Hematopoietic multipotent progenitor cell treated with erythropoietin and hydrocortisone succinate and interleukin-3 and kit ligand, for 8 days (in vitro differentiated cells): ENCODE measurements at regions not wholly inside any gene's neighbourhood (a gene's known extent, or its start where the extent isn't known, plus 50 kb on each side); places are given as distances from the start of the nearest gene placed in this dataset.
A peak's percentile ranks its signal among the peaks of the same experiment; 100 is the strongest.
"Not testable (repeated sequence)": the region's sequence is repeated elsewhere in the genome, so short reads cannot be mapped to it uniquely, and the experiment has no call there.

Experiments used
- DNase-seq: peaks from one replicate; pipeline ENCODE4 v3.0.0-alpha.2; 2015

DNA sequence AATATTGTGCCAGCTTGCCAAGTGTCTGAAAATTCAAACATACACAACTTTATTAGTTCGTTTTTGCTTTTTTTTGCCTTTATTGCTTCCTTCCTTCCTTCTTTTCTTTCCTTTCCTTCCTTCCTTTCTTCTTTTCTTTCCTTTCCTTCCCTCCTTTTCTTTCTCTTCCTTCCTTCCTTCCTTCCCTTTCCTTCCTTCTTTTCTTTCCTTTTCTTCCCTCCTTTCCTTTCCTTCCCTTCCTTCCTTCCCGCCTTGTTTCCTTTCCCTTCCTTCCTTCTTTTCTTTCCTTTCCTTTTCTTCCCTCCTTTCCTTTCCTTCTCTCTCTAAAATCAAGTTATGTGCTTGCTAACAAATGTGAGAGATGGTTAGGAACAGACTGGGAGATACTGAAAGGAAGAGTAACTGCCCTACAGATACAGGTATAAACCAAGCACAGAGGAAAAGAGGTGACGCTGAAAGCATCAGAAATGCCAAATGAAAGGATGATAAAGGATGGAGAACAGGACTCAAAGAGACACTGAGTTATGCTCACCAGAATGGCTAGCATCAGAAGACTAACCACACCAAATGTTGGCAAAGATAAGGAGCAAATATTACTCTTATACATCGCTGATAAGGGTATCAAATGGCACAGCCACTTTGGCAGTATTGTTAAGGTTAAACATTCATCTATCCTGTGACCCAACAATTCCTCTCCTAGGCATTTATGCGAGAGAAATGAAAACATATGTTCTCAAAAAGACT is 151.6 kb downstream of the MREG start:
- peak; percentile 94 for DNase-seq

DNA sequence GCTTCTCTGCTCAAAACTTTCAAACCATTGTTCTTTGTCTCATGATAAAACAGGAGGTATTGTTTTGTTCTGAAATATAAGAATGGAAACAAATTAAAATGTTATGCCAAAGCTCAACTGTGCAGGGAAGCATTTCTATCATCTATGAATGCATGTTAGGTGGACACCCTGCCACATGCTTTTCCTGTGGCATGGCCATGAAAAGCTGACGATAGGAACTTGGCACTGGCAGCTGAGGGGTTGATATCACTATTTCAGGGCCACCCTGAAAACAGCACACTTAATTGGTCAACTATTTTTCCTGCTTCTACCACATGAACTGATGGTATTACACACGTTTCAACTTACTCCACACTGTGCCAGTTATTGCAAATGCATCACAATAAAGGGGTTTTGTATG is 157.3 kb downstream of the MREG start:
- no peak for DNase-seq

DNA sequence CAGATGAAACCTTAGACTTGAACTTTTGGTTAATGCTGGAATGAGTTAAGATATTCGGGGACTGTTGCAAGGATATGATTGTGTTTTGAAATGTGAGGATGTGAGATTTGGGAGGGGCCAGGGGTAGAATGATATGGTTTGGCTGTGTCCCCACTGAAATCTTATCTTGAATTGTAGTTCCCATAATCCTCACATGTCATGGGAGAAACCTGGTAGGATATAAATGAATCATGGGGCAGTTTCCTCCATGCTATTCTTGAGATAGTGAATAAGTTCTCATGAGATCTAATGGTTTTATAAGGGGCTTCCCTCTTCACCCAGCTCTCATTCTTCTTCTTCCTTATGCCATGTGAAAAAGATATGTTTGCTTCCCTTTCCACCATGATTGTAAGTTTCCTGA is 158.0 kb downstream of the MREG start:
- not testable (repeated sequence) for DNase-seq

DNA sequence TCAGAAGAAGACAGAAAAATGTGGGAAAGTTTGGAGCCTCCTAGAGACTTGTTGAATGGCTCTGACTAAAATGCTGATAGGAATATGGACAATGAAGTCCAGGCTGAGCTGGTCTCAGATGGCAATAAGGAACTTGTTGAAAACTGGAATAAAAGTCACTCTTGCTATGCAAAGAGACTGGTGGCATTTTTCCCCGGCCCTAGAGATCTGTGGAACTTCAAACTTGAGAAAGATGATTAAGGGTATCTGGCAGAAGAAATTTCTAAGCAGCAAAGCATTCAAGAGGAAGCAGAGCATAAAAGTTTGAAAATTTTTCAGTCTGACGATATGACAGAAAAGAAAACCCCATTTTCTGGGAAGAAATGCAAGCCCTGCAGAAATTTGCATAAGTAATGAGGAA is 159.3 kb downstream of the MREG start:
- DNase-seq = no peak

DNA sequence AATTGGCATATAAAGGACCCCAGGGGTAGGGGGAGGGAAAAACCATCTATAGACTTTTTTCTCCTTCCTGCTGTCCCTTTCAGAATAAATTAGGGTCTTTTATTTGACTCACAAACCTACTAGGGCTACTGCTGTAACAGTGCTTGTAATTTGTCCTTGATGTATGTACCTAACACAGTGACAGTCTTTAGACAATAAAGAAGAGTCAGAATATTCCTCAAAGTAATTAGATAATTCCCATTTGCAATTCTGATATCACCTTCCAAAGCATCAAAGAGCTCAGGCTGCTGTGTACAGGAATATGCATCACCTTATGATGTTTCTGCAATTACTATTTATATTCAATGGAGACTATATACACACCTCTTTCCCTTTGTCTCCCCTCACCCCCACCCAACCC is 161.7 kb downstream of the MREG start:
- DNase-seq = no peak

DNA sequence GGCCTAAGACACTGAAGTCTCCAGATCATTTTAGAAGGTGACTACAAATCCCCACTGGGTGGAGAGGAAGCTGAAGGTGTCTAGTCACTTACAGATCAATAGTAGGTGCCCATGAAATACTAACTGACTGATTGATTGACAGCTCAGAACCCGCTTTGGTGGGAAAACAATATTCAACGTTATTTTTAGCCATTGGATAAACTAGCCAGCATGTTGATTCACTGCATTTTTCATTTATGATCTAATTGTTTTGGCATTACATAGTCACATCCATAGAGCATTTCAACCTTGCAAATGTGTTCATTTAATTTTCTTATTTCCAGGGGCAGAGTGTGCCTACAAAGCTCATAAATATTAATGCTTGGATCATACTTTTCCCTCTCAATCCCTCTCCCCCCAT is 162.3 kb downstream of the MREG start:
- DNase-seq = no peak

DNA sequence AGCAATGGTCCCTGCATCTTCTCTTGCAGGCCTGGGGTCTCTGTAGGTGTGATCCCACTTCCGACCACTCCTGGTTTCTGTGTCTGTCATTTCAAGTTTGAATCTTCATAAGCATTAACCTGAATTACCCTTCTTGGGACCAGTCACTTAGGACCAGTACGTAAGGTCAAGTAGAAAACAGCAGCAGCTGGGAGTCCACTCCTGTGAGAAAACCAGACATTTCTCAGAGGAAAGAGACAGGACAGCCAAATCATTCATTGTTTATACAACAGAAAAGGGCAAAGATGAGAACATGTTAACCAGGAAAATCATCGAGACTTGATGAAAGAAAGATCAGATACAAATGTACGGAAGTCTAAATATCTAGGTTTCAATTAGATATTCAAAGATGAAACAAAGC is 163.0 kb downstream of the MREG start:
- DNase-seq = no peak

DNA sequence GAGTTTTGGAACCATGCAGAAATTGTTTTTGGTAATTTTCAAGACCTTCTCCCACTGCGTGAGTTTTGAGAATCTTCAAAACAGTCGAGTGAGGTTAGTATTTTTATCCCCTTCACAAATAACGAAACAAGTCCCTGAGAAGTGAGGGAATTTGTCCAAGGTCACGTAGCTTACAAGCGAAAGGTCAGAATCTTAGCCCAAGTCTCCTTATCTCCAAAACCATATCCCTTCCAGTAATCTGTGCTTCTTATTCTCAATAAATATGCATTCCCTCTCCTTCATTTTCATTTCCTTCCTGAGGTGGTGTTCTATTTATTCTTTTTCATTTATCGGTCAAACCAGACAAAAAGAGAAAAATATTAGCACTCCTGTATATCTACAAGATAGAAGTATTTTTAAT is 163.6 kb downstream of the MREG start:
- no peak for DNase-seq

DNA sequence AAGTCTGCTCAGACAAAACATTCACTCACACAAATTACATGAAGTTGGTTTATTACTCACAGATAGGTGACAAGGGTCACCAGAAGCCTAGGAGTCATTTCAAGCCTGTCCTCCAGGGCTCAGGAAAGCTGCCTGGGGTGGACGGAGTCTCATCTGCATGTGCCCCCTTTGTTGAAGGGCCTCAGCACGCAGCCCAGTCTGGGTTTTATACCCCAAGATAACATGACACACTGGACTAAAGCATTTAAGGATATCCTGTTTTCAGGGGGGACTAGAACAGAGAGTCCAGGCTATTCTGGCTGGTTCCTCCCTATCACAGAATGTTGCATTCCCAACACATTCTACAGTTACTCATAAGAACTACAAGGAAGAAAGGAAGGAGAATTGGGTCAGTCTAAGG is 164.7 kb downstream of the MREG start:
- DNase-seq = no peak

DNA sequence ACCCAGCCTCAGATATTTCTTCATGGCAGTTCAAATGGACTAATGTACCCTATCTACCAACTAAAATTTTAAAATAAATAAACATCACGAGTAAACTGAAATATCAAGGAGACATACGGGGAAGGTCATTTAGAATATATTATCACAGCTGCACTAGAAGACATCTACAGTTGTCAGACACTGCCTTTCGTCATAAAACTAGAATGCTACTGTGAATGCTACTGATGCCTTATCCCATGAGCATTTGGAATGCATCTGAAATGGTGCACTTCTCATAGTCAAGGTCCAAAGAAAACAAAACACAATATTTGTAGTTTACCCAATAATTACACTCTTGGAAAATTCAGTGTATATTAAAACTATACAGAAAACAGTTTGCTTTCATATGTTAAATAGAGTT is 165.2 kb downstream of the MREG start:
- DNase-seq = no peak

DNA sequence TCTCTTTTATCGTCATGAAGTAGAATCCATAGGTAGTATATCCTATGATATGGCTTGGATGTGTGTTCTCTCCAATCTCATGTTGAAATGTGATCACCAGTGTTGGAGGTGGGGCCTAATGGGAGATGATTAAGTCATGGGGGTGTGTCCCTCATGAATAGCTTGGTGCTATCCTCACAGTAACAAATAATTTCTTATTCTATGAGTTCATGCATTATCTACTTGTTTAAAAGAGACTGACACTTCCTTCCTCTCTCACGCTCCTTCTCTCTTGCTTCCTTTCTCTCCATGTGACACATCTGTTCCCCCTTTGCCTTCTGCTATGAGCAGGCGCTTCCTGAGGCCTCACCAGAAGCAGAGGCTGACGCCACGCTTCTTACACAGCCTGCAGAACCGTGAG is 165.6 kb downstream of the MREG start:
- no peak for DNase-seq

DNA sequence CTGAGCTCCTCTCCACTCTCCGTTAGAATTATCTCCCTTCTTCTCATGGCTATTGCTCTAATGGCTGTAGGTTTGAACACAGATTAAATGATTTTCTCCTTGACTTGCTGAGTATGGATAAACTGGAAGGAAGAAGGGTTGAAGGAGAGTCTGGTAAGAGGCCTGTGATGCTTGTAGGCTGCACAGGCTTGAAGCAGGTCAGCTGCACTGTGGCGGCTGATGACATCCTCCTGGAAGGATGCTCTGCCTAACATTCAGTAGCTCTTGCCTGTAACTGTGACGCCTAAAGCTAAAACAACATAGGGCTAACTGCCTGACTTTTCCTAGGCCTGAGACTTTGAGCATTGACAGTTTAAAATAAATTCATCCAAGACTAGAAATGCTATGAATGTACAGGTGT is 166.3 kb downstream of the MREG start:
- DNase-seq = no peak

DNA sequence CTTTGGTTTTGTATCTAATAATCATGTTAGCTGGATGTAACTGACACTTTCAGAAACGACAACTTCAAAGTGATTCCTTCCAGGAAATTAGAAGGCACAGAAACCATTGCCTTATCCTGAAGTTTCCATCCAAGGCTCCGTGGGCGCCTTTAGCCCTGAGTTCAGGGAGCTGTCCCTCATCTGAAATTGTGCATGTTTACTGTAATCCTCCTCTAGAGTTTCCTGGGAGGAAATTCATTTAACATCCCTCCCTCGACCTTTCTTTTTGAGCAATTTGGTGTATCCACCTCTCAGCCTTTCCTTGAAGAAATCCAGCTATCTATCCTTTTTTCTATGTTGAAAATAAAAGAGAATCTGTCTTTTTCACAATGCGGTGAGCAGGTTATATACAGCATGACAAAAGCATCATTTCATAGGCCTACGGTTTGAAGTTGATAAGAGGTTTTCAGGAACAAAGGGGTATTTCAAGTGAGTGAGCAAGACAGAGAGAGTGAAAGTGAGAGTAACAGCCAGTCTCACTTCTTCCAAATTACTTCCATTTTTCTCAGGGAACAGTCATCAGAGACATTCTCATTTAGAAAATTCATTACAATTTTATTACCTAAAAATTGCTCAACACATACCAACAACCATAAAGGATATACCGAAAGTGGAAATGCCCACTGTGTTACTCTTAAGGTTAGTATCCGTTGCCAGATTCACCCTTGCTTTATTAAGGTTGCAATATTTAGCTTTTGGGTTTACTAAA is 167.3 kb downstream of the MREG start:
- DNase-seq = no peak

DNA sequence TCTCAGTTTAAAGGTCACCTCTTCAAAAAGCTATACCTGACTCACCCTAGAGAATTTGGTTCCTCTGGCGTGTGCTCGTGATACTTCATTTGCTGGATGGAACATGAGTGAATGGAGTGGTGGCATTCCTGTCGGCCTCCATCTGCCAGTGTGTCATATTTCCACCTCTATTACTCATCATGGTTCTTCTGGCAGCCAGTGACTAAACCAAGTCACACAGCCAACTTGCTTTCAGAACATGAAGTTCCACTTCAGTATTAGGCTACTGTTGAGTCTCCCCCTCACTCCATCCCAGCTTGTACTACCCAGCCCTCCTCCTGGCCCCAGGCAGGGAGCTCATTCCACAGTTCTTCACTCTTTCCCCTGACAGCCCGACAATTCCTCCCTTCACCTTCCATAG is 169.8 kb downstream of the MREG start:
- no peak for DNase-seq

DNA sequence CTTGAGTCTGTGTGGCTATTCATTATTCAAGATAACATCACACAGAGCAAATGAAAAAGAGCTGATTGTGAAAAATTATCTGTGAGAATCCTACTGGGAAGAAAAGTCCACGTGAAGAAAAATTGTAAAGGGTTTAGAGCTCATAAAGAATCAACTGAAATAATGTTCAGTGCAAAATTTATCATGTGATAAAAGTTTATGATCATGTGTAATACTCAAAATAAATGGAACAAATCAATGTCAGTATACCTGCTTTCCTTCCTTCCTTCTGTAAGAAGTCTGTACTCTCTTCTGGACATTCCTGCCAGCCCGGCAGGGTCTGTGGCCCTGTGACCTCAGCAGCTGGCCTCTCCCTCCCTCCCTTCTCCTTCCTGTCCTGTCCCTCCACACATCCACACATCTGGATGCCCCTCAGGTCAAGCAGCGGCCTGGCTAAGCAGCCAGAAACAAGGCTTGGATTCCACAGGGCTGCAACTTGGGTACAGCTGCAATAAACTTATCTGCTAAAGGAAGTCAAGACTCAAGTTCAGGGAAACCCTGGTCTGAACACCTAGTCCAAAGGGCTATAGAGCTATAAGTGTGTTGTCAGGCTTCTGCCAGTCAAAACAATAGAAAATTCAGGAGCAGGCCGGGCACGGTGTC is 172.1 kb downstream of the MREG start:
- DNase-seq = no peak

DNA sequence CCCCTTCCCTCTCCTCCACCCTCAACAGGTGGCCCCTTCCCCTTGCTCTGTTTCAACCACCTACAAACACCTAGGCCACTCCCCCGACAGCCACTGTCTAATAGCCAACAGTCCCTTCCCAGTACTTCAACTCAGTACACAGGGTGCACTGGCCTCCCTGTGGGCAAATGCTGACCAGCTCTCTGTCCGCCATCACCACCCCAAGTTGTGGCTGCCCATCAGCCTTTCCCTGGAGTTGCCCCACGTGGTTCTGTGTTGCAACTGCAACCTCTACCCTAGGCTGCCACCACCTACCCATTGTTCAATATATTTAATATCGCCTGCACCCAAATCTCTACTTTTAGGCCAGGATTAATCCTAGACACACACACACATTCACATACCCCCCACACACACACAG is 173.5 kb downstream of the MREG start:
- DNase-seq = no peak

DNA sequence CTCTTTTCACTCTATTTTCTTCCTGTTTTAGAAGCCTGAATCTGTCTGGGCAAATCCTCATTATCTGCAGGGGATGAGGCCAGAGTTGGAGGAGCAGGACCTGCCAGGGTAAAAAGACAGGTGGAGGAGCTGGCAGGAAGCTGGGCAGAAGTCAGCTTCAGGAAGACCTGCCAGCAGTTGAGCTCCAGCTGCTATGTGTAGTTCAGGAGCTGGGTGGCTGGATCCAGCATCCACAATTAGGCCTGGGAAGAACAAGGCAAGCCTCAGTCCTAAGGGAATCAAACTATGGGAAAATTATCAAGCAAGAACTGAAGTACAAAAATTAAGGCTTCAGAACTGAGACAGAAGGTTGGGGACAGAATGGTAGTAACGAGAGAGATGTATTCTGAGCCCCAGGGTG is 174.0 kb downstream of the MREG start:
- no peak for DNase-seq

DNA sequence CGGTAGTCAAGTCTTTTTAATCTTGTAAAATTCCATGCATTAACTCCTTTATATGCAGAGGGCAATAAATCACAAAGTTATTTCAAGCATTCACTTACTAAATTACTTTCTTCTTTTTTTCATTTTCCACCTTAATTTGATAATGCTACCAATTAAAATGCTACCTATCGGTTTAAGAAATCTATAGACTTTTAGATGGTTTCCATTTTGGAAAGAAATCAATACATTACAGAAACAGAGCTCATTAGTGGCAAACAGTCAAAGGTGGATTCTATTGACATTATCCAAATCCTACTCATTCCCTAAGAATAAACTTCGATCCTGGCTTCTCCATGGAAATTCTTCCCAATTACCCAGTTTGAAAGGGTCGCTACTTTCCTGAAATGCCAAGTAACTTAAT is 176.5 kb downstream of the MREG start:
- no peak for DNase-seq

DNA sequence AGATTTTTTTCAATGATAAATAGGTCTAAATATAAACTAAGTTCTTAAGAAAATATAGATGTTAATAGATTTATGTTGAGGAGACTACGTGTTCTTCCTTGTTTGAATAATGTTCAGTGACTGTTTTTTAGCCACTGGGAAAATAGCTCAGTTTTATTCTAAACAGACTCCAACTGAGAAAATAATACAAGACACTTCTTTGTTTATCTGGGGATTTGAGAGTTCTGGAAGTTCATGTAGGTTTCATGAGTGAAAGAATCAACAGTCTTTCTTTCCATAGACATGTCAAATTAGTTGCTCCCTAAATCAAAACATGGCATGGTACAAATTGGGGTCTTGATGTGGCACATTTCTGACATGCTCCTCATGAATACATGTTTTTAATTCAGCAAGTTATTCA is 177.7 kb downstream of the MREG start:
- no peak for DNase-seq

DNA sequence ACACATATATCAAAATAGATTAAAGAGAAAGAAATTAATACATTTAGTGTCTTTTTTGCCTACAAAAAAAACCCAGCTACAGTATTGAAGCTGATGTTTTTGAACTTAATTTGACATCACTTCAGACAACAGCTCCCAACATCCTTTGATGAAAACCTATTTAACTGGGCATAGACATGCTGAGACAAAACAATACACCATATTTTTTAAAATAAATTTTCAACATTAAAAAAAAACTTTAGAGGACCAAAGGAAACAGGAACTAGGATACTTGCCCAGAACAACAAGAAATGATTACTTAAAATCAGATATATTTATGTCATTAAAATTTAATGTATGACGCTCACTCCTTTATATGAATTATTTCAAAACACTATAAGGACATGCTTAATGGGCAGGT is 178.1 kb downstream of the MREG start:
- no peak for DNase-seq

DNA sequence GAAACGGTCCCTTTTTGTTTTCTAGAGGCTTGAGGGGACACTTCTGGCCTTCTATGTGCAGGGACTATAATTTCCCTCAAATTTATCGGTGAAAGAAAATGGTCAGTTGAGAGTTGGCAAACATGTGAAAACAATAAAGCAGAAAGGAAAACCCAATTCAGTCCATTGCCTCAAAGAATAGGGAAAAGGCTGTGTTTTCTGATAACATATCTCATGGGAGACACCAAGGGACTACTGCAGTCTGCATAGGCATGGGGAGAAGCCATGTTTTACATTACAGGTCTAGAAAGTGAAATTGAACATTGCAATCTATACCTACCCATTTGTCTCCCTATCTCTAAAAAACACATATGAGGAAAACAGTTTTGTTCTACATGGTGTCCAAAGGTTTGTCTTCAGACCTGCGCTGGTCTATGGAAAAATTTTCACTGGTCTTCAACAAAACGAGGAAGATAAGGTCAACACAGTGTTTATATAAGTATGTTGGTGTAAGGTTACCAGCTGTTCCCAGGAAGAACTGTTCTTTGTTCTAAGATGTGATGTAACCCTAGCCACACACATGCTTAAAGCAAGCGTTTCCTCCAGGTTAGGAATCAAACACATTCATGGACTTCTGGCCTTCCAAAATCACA is 179.7 kb downstream of the MREG start:
- DNase-seq = peak; percentile 41

DNA sequence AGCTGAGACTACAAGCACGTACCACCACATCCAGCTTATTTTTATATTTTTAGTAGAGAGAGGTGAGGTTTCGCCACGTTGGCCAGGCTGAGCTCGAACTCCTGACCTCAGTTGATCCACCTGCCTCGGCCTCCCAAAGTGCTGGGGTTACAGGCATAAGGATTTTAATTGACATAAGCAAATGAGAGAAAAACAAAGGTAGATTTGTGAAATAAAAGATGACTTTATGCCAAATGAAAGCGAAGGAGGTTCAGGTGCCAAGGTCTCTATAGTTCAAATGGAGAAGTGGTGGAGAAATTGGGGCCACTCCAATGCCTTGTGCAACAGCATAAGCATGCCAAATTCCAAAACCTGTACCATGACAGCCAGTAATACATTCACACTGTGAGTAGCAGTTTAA is 180.6 kb downstream of the MREG start:
- DNase-seq = no peak

DNA sequence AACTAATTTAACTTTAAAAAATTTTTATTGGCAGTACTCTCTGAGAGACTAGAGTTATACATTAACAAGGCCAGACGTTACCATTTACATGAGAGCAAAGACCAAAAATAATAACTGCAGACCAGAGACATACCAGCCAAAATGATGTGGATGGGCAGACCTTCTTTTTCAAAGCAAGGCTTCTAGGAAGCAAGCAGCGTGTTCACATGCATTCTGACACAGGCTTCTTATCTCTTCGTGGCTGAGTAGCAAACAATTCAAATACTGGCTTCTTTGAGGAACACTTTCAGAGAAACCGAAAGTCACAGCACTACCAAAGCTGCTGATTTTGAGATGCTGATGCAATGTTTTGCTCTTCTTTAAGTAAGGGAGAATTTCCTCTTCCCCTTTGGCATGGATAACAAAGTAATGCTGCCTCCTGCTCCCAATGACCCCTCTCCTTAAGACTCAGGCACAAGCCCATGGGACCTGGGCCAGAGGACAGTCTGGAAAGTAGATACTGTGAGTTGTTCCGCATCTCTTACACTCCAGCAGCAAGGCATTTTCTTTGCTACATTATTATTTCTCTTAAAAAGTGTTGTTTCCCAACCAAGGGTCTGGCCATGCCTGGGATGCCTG is 181.9 kb downstream of the MREG start:
- peak; percentile 57 for DNase-seq
